Coronary artery (tissue), 2 donors: ENCODE measurements at regions not wholly inside any gene's neighbourhood (a gene's known extent, or its start where the extent isn't known, plus 50 kb on each side); places are given as distances from the start of the nearest gene placed in this dataset.

Source experiments
- DNase-seq: peaks from one replicate; pipeline ENCODE4 v3.0.0-alpha.2; 2017; ENCODE audit warnings: low spot score
- H3K27ac ChIP-seq, 2 donors: fragments of 200-600 bp; sonication (generic); one replicate each; pipeline ENCODE4 v1.5.1; 2016 to 2019
- H3K4me3 ChIP-seq: fragments of 200-600 bp; sonication (generic); 2 replicates; pipeline ENCODE4 v1.5.1; 2016; ENCODE audit warnings: mild to moderate bottlenecking, moderate library complexity
- TF ChIP-seq, protein P1 (sequence below): fragments of 200-600 bp; sonication (generic); IDR thresholded peaks from one replicate; pipeline ENCODE4 v1.5.1; 2019; ENCODE audit warnings: antibody characterized with exemption

DNA sequence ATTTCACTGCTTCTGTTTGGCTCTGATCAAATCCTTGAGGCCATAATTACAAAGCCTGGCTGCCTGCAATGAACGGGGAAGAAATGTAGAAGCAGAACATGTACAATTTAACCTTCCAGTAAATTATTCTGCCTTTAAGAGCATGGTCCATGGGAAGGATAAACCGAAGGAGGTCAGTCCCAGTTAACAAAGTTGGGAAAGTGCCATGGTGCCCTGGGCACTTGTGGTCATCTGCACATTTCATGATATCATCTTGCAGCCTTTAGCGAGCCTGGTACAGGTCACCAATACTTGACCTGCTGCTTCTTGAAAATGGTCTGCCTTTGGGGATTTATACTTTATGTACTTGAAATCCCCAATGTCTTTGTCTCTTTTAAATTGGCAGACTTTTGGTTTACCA is 175.9 kb upstream of the KITLG start:
- TF ChIP-seq, protein P1, sequence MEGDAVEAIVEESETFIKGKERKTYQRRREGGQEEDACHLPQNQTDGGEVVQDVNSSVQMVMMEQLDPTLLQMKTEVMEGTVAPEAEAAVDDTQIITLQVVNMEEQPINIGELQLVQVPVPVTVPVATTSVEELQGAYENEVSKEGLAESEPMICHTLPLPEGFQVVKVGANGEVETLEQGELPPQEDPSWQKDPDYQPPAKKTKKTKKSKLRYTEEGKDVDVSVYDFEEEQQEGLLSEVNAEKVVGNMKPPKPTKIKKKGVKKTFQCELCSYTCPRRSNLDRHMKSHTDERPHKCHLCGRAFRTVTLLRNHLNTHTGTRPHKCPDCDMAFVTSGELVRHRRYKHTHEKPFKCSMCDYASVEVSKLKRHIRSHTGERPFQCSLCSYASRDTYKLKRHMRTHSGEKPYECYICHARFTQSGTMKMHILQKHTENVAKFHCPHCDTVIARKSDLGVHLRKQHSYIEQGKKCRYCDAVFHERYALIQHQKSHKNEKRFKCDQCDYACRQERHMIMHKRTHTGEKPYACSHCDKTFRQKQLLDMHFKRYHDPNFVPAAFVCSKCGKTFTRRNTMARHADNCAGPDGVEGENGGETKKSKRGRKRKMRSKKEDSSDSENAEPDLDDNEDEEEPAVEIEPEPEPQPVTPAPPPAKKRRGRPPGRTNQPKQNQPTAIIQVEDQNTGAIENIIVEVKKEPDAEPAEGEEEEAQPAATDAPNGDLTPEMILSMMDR = no peak
- no peak for DNase-seq
- H3K27ac ChIP-seq = no peak overlapping the region
- no peak overlapping the region for H3K4me3 ChIP-seq

DNA sequence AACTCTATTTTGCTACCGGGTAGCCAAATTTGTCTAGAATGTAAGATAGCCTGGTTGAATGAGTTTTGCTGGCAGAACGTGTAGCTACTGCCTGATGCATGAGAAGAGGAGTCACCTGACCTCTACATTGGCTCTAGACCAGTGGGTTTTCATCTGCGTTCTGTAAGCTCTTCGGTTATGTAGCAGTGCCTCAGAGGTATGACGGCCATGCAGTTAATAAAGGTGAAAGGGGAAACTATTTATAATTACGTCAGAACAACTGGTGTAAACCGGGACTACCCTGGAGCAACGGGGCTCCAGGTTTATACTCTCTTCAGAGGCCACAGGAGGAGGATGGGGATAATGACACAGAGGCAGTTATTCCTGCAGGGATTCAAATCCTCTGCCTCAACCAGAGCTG is 173.4 kb upstream of the KITLG start:
- DNase-seq = no peak
- TF ChIP-seq, protein P1 = no peak
- no peak overlapping the region for H3K27ac ChIP-seq
- H3K4me3 ChIP-seq = no peak overlapping the region

DNA sequence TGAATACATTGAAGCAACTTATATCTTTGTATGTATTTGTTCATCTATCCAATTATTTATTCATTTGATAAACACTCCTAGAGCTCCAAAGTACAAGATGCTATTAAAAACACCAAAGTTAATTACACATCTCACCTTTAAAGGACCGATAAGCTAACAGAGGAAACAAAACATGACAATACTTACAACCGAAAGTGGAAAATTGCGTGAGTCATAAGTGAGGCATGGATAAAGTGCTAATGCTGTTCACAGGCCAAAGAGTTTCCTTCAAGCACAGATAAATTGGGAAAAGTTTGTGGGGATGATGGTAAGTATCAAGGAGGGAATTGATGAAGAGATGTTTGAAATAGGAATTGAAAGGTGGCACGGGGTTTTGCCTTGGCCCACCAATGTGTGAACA is 172.8 kb upstream of the KITLG start:
- no peak for DNase-seq
- Histone ChIP-seq H3K27ac (no peak overlapping the region), H3K4me3 (no peak overlapping the region)
- TF ChIP-seq, protein P1 = no peak

DNA sequence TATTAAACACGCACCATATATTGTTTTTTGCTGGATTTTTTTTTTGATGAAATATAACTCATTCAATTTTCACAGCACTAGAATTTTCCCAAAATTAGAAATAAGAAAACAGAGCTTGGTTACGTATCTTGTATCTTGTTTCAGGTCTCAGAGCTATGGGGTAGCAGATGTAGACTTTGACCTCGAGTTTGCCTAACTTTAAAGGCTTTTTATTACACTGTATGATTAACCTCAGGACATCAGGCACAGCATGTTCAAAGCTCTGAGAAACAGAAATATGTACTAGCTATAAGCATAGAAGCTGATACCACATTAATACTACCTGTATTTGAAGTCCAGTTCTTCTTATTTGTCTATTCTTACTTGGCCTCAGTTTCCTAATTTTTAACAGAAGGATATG is 171.9 kb upstream of the KITLG start:
- TF ChIP-seq, protein P1 = no peak
- H3K27ac ChIP-seq = no peak overlapping the region
- DNase-seq = no peak
- no peak overlapping the region for H3K4me3 ChIP-seq

DNA sequence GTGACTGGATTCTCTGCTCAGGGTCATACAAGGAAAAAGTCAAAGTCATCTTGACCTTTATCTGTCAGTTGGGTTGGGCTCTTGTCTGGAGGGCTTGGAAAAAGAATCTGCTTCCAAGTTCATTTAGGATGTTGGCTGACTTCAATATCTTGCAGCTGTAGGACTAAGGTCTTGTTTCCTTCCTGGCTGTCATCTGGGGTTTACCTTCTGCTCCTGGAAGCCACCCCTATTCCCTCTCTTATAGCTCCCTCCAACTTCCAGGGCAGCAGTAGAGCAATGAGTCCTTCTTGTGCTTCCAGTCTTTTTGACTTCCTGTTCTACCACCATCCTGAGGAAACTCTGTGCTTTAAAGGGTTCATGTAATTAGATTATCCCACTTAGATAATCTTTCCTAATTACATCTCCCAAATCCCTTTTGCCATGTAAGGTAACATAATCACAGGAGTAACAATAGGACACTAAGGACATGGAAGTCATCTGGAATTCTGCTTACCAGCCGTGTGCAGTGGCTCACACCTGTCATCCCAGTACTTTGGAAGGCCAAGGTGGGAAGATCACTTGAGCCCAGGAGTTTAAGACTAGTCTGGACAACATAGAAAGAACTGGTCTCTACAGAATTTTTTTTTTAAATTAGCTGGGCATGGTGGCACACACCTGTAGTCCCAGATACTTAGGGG is 170.7 kb upstream of the KITLG start:
- no peak for DNase-seq
- TF ChIP-seq, protein P1 = no peak
- no peak overlapping the region for H3K4me3 ChIP-seq
- no peak overlapping the region for H3K27ac ChIP-seq

DNA sequence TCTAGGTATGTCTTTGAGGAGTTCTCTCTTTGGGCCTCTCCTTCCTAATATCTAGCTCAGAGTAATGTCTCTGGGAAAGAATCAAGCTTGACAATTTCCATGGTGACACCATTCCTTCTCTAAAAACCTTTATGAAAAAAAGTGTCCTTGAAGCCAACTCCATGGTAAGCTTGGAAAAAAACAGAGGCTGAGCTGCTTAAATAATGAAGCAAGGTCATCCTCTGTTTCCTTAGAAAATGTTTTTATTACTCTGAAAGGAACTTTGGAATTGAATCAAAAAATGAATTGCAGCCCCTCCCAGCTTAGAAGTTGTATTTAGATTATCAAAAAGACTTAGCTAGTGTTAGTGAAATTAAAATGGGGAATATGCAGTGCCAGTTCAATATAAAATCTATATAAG is 166.1 kb upstream of the KITLG start:
- Histone ChIP-seq H3K27ac (no peak overlapping the region), H3K4me3 (no peak overlapping the region)
- TF ChIP-seq, protein P1 = no peak
- DNase-seq = no peak

DNA sequence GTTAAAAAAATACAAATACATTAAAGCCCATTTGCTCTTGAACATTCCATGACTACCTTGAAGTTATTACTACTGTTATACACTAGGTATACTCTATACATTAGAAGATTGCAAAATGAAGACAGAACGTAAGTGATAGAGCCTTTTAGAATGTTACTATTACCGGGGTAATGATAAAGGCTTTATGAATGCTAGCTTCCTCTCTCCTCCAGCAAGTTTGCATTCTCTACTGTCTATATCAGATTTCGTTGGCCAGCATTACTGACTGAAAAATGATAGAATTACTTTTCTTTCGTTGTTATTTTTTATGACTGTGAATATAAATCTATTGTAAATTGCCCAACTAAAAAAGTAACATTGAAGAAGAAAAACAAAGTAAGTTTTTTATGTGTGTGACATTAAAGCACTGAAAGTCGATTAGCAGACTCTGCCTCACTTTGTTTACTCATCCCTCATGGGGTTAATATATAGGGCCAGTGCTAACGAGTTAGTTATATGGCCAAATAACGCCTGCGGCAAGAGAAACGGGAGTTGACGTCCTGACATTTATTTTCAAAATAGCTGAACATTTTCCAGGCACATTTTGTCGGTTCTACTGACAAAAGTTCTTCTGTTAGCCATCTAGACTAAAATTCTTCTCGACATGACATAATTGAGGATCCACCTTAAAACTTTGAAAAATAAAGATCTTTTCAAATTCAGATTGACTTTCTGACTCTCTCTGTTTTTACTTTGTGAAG is 163.8 kb upstream of the KITLG start:
- no peak overlapping the region for H3K27ac ChIP-seq
- peak overlapping the region; percentile 10 for H3K4me3 ChIP-seq
- DNase-seq = no peak
- TF ChIP-seq, protein P1 = no peak
